ENCODE measurements at regions not wholly inside any gene's neighbourhood (a gene's known extent, or its start where the extent isn't known, plus 50 kb on each side); places are given as distances from the start of the nearest gene placed in this dataset.
"Not testable (repeated sequence)": the region's sequence is repeated elsewhere in the genome, so short reads cannot be mapped to it uniquely, and the experiment has no call there.

DNA sequence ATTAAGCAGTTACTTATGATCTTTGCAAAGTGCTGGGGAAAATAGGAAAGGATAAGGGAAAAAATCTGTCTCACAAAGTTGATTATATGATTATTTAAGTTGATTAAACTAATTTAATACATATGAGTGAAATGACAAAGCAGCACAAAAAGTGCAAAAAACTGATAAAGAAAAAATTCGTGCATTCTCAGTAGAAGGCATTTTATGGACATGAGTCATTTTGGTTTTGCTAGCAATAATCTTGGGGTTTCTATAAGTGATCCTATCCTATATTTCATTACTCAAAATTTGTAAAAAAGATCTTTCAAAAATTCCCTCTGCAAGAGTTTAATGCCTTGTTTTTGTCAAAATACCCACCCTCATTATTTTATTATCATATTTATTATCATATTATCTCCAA lies 224.2 kb upstream of the ANXA10 start:
- Mint-ChIP-seq H3K4me3 (no peak overlapping the region), H3K36me3 (ENCODE audit: insufficient read depth) (no peaks in the 10 kb centered on the region), H3K27me3 (ENCODE audit: low read depth) (no peaks in the 10 kb centered on the region), H3K4me1 (ENCODE audit: low read depth) (no peaks in the 10 kb centered on the region), H3K9me3 (no peaks in the 10 kb centered on the region)
- DNase-seq (no peak), ATAC-seq (no peak)

DNA sequence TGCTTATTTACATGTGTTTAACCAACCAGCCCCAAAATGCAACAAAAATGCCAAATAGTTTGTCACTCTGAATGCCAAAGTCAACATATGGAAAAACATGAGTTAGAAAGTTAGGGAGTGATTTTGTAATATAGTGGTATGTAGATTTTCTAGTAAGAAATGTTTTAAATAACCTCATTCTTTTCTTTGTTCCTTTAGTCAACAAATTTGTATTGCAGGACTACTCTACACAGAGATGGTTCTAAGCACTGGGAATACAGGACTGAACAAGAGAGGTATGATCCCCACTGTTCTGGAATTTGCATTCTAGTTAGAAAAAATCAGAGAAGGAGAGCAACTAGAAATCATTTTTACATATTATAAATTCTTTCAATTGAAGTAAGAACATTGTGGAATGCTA lies 218.8 kb upstream of the ANXA10 start:
- Mint-ChIP-seq H3K9me3 (no peaks in the 10 kb centered on the region), H3K36me3 (ENCODE audit: insufficient read depth) (no peaks in the 10 kb centered on the region), H3K27me3 (ENCODE audit: low read depth) (no peaks in the 10 kb centered on the region), H3K4me3 (no peak overlapping the region), H3K4me1 (ENCODE audit: low read depth) (no peaks in the 10 kb centered on the region)
- no peak for ATAC-seq
- no peak for DNase-seq

DNA sequence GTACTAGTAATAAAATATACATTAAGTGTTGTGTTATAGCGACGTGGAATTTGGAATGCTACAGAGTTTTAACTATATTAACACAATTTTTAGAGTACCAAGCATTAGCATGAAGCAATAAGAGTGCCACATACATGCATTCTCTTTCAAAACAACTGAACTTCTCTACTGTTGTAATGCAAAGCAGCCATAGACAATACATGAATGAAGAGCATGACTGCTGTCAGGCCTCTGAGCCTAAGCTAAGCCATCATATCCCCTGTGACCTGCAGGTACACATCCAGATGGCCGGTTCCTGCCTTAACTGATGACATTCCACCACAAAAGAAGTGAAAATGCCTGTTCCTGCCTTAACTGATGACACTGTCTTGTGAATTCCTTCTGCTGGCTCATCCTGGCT lies 216.2 kb upstream of the ANXA10 start:
- not testable (repeated sequence) for H3K36me3 Mint-ChIP-seq (ENCODE audit: insufficient read depth); ATAC-seq; H3K4me1 Mint-ChIP-seq (ENCODE audit: low read depth); H3K9me3 Mint-ChIP-seq; H3K27me3 Mint-ChIP-seq (ENCODE audit: low read depth); H3K4me3 Mint-ChIP-seq; DNase-seq

DNA sequence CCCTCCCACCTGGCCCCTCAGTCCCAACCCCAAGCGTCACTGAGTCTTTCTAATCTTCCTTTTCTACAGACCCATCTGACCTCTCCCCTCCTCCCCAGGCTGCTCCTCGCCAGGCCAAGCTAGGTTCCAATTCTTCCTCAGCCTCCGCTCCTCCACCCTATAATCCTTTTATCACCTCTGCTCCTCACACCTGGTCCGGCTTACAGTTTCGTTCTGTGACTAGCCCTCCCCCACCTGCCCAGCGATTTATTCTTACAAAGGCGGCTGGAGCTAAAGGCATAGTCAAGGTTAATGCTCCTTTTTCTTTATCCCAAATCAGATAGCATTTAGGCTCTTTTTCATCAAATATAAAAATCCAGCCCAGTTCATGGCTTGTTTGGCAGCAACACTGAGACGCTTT lies 214.5 kb upstream of the ANXA10 start:
- not testable (repeated sequence) for H3K27me3 Mint-ChIP-seq (ENCODE audit: low read depth); ATAC-seq; DNase-seq; H3K4me1 Mint-ChIP-seq (ENCODE audit: low read depth); H3K36me3 Mint-ChIP-seq (ENCODE audit: insufficient read depth); H3K4me3 Mint-ChIP-seq; H3K9me3 Mint-ChIP-seq

DNA sequence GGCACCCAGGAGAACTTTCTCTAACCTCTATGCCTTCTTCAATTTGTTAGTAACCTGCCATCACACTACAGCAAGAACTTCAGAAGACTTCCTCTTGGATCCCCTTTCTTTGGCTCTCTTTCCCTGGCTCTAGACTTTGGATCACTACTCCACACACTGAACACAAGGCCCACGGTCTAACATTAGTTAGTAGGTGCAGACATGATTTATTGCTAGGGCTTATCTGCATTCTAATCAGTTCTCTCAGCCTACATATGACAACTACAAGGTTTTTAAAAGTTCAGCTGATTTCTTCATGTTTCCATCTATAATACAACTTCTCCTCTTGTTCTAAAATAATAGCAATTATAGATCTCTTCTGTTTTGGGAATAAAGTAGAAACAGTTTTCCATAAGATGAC lies 209.1 kb upstream of the ANXA10 start:
- Mint-ChIP-seq H3K4me1 (ENCODE audit: low read depth) (no peaks in the 10 kb centered on the region), H3K4me3 (no peak overlapping the region), H3K27me3 (ENCODE audit: low read depth) (no peaks in the 10 kb centered on the region)

DNA sequence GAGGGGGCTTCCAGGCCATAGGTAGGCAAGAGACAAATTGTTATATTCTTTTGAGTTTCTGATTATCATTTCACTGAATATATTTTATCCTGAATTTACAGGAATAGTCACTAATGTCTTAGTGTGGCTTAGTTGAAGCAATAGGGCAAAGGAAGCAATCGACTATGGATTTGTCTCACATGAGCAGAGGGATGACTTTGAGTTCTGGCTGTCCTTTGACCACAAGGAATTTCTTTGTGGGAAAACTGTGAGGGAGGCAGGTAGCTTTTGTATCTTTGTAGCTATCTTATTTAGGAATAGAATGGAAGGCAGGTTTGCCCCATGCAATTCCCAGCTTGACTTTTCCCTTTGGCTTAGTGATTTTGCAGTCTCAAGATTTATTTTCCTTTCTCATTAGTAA lies 207.3 kb upstream of the ANXA10 start:
- ATAC-seq (no peak), DNase-seq (no peak)
- Mint-ChIP-seq H3K27me3 (ENCODE audit: low read depth) (no peaks in the 10 kb centered on the region), H3K9me3 (no peaks in the 10 kb centered on the region), H3K36me3 (ENCODE audit: insufficient read depth) (no peaks in the 10 kb centered on the region), H3K4me3 (no peak overlapping the region), H3K4me1 (ENCODE audit: low read depth) (no peaks in the 10 kb centered on the region)

More for the DNA sequence above, 209.1 kb upstream of the ANXA10 start:
- ATAC-seq (no peak), DNase-seq (no peak)
- Mint-ChIP-seq H3K36me3 (ENCODE audit: insufficient read depth) (no peaks in the 10 kb centered on the region), H3K9me3 (no peaks in the 10 kb centered on the region)

DNA sequence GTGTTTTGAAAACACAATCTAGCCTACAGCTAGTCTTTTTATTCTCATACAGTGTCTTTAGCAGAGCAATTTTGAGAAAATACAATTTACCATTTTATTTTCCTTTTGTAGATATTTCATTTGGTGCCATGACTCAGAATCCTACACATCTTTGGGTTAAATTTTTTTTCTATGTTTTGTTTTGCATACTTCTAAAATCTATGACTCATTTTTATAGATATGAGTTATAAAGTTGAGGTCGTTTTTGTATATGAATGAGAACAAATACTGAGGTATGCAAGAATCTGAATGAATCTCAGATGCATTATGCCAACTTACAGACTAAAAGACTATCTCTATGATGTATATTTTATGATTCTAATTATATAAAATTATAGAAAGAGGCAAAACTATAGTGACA lies 206.5 kb upstream of the ANXA10 start:
- H3K27me3 Mint-ChIP-seq (ENCODE audit: low read depth) = no peaks in the 10 kb centered on the region
- H3K4me1 Mint-ChIP-seq (ENCODE audit: low read depth) = no peaks in the 10 kb centered on the region
- no peaks in the 10 kb centered on the region for H3K9me3 Mint-ChIP-seq
- no peak for DNase-seq
- H3K36me3 Mint-ChIP-seq (ENCODE audit: insufficient read depth) = no peaks in the 10 kb centered on the region
- no peak overlapping the region for H3K4me3 Mint-ChIP-seq
- ATAC-seq = no peak

DNA sequence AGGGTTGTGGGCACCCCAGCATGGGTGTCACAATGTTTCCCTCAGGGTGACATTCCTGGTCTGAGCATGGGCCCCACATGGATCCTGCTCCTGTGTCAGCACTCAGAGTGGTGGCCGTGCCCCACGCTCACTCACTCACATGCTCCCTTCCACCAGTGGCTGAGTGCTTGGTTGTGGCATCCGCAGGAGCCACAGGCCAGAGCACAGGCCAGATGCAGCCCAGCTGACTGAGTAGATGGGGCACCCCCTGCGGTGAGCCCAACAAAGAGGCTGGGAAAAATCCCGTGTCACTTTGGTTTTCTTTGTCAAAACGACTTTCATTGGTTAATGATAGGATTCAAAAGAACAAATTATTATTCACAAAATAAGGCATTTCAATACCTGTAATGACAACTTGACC lies 204.6 kb upstream of the ANXA10 start:
- ATAC-seq = no peak
- Mint-ChIP-seq H3K4me3 (no peak overlapping the region), H3K9me3 (no peaks in the 10 kb centered on the region), H3K4me1 (ENCODE audit: low read depth) (no peaks in the 10 kb centered on the region), H3K36me3 (ENCODE audit: insufficient read depth) (no peaks in the 10 kb centered on the region), H3K27me3 (ENCODE audit: low read depth) (no peaks in the 10 kb centered on the region)
- DNase-seq = no peak

DNA sequence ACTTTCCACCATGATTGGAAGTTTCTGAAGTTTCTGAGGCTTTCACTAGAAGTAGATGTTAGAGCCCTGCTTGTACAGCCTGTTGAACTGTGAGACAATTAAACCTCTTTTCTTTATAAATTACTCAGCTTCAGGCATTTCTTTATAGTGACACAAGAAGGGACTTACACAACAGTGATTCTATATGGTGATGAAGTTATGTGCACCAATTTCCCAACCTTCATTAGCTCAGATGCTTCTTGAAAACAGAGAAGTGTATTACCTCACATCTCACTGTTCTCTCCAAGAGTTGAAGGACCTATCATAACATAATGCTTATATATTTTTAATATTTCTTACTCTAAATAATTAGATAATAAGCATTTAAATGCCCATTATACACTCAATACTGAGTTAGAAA lies 202.1 kb upstream of the ANXA10 start:
- no peaks in the 10 kb centered on the region for H3K9me3 Mint-ChIP-seq
- no peaks in the 10 kb centered on the region for H3K36me3 Mint-ChIP-seq (ENCODE audit: insufficient read depth)
- DNase-seq (no peak), ATAC-seq (no peak)
- H3K4me1 Mint-ChIP-seq (ENCODE audit: low read depth) = no peaks in the 10 kb centered on the region
- no peak overlapping the region for H3K4me3 Mint-ChIP-seq
- no peaks in the 10 kb centered on the region for H3K27me3 Mint-ChIP-seq (ENCODE audit: low read depth)

DNA sequence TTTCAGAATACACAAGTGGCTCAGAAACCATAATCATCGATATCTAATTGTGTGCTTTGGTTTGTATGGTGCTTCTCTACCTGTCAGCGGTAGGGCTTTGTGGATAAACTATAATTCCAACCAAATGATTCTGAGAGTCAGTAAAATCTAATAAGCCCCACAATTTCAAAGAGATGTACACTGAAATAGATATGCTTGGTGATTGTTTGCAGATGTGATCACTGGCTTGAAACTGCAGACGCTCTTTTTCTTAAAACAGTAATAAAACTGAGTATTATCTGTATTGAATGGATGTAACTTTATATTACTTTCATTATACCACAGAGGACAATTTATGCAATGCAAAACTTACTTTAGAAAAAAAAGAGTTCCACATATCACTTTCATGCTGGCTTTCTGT lies 198.8 kb upstream of the ANXA10 start:
- Mint-ChIP-seq H3K4me3 (no peak overlapping the region), H3K36me3 (ENCODE audit: insufficient read depth) (no peaks in the 10 kb centered on the region), H3K4me1 (ENCODE audit: low read depth) (no peaks in the 10 kb centered on the region), H3K27me3 (ENCODE audit: low read depth) (no peaks in the 10 kb centered on the region), H3K9me3 (no peaks in the 10 kb centered on the region)
- DNase-seq (no peak), ATAC-seq (no peak)

DNA sequence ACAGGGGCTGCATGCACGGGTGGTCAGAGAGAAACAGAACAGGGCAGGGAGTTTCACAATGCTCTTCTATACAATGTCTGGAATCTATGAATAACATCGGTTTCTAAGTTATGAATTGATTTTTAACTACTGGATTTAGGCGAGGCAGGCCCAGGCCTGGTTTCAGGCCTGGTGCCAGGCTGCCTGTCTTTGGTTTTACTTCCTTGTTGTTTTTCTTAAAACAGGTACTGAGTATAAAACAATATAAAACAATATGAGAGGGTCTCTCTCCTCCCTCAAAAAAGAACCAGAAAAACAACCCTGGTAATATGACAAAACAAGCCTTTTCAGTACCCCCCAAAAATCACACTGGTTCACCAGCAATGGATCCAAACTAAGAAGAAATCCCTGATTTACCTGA lies 196.1 kb upstream of the ANXA10 start:
- not testable (repeated sequence) for H3K9me3 Mint-ChIP-seq; ATAC-seq; H3K36me3 Mint-ChIP-seq (ENCODE audit: insufficient read depth); H3K4me3 Mint-ChIP-seq; DNase-seq; H3K27me3 Mint-ChIP-seq (ENCODE audit: low read depth); H3K4me1 Mint-ChIP-seq (ENCODE audit: low read depth)

DNA sequence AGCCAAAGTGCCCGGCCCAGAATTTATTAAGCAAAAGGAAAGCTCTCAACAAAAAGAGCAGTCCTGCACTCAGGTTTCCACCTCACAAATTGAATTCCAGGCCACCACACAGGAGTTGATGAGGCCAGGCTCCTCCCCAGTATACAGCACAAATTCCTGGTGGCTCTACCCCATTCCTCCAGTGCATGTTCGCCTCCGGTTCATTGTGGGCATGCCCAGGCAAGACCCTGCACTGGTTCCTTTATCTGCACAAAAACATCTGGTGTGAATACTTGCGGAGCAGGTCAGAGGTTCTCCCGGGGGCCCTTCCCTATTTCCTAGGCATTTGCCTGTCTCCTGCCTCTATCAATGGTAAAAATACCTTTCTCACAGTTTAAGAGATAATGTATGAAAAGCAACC lies 195.2 kb upstream of the ANXA10 start:
- no peak for ATAC-seq
- Mint-ChIP-seq H3K9me3 (no peaks in the 10 kb centered on the region), H3K4me3 (no peak overlapping the region), H3K4me1 (ENCODE audit: low read depth) (no peaks in the 10 kb centered on the region), H3K27me3 (ENCODE audit: low read depth) (no peaks in the 10 kb centered on the region), H3K36me3 (ENCODE audit: insufficient read depth) (no peaks in the 10 kb centered on the region)
- no peak for DNase-seq

DNA sequence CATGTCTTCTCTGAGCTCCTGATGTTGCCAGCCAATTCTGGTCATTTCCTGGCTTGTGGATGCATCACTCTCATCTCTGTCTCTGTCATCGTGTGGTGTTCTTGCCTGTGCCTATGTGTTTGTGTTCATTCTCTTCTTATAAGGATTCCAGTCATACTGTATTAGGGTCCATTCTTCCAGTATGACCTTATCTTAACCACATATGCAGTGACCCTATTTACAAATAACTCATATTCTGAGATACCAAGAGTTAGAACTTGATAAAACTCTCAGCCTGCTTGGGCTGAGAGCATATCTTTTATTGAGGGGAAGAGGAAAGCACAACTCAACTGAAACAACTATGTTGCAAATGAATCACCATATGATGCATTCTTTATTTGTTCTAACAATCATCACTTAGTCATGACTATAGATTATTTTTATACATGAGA lies 189.0 kb upstream of the ANXA10 start:
- ATAC-seq (no peak), DNase-seq (no peak)
- H3K36me3 Mint-ChIP-seq (ENCODE audit: insufficient read depth) = no peaks in the 10 kb centered on the region
- no peak overlapping the region for H3K4me3 Mint-ChIP-seq
- H3K9me3 Mint-ChIP-seq = no peaks in the 10 kb centered on the region
- H3K27me3 Mint-ChIP-seq (ENCODE audit: low read depth) = no peaks in the 10 kb centered on the region
- no peaks in the 10 kb centered on the region for H3K4me1 Mint-ChIP-seq (ENCODE audit: low read depth)

DNA sequence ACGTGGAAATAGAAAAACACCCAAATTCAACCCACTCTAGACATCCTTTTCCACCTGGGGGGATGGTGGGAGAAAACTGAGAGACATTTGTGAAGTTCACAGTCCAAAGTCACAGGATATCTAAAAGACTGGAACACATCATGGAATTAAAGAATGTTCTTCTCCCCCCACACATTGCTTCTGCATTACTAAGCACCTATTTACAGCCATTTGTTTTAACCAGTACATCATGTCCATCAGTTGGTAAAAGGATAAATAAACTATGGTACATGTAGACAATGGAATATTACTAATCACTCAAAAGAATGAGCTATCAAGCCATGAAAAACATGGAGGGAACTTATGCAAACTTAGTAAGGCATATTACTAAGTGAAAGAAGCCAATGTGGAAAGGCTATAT lies 185.5 kb upstream of the ANXA10 start:
- no peak for ATAC-seq
- H3K27me3 Mint-ChIP-seq (ENCODE audit: low read depth) = no peaks in the 10 kb centered on the region
- H3K36me3 Mint-ChIP-seq (ENCODE audit: insufficient read depth) = no peaks in the 10 kb centered on the region
- H3K9me3 Mint-ChIP-seq = no peaks in the 10 kb centered on the region
- H3K4me3 Mint-ChIP-seq = no peak overlapping the region
- no peak for DNase-seq
- no peaks in the 10 kb centered on the region for H3K4me1 Mint-ChIP-seq (ENCODE audit: low read depth)

DNA sequence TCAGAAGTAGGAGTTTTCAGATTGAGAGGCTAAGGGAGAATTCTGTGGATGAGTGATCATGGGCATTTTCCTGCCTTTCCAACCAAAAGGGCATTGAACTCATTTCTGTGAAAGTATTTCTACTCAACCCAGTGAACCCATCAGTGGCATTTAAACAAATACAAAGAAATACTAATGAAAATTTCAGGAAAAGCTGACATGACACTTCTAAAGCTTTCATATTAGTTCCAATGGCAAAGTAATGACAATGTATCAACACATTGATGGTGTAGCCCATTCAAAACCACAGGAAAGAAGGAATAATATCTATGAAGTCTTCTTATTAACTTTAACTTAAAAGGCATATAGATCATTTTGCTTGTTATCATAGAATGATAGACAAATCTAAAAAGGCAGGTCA lies 183.5 kb upstream of the ANXA10 start:
- H3K36me3 Mint-ChIP-seq (ENCODE audit: insufficient read depth) = no peaks in the 10 kb centered on the region
- H3K4me3 Mint-ChIP-seq = no peak overlapping the region
- no peaks in the 10 kb centered on the region for H3K9me3 Mint-ChIP-seq
- no peak for ATAC-seq
- no peaks in the 10 kb centered on the region for H3K27me3 Mint-ChIP-seq (ENCODE audit: low read depth)
- H3K4me1 Mint-ChIP-seq (ENCODE audit: low read depth) = no peaks in the 10 kb centered on the region
- DNase-seq = no peak

DNA sequence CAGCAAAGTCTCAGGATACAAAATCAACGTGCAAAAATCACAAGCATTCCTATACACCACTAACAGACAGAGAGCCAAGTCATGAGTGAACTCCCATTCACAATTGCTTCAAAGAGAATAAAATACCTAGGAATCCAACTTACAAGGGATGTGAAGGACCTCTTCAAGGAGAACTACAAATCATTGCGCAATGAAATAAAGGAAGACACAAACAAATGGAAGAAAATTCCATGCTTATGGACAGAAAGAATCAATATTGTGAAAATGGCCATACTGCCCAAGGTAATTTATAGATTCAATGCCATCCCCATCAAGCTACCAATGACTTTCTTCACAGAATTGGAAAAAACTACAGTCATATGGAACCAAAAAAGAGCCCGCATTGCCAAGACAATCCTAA lies 179.8 kb upstream of the ANXA10 start:
- not testable (repeated sequence) for H3K4me1 Mint-ChIP-seq (ENCODE audit: low read depth); H3K9me3 Mint-ChIP-seq; ATAC-seq; H3K27me3 Mint-ChIP-seq (ENCODE audit: low read depth); H3K36me3 Mint-ChIP-seq (ENCODE audit: insufficient read depth); H3K4me3 Mint-ChIP-seq; DNase-seq
